Activated T-helper 1 cell treated with anti-CD3 and anti-CD28 coated beads, Interleukin-12 subunit alpha, Interleukin-12 subunit beta, Interleukin-2, Interleukin-4 antibody, amounts not matched to agents 30 ng/mL and 10 ng/mL and 1 ng/mL, durations not matched to agents 14 hours and 24 hours and 36 hours (primary cell): ENCODE measurements at regions not wholly inside any gene's neighbourhood (a gene's known extent, or its start where the extent isn't known, plus 50 kb on each side); places are given as distances from the start of the nearest gene placed in this dataset.

Experiments used
- DNase-seq: peaks from one replicate; pipeline ENCODE4 v3.0.0; 2021; ENCODE audit warnings: low spot score
- H3K27ac Mint-ChIP-seq: one replicate; pipeline ENCODE4 v1.8.0; 2021; ENCODE audit warnings: mild to moderate bottlenecking, mixed read lengths
- H3K27me3 Mint-ChIP-seq: one replicate; pipeline ENCODE4 v1.8.0; 2022; ENCODE audit warnings: mild to moderate bottlenecking, moderate library complexity, mixed read lengths; ENCODE audit not compliant: insufficient read depth
- H3K36me3 Mint-ChIP-seq: one replicate; pipeline ENCODE4 v1.8.0; 2021; ENCODE audit warnings: low read depth, mixed read lengths
- H3K4me1 Mint-ChIP-seq: one replicate; pipeline ENCODE4 v1.8.0; 2021; ENCODE audit warnings: low read depth, mixed read lengths
- H3K4me3 Mint-ChIP-seq: one replicate; pipeline ENCODE4 v1.8.0; 2021; ENCODE audit warnings: mild to moderate bottlenecking, moderate library complexity, mixed read lengths
- H3K9me3 Mint-ChIP-seq: one replicate; pipeline ENCODE4 v1.8.0; 2021; ENCODE audit warnings: mixed read lengths
- intact Hi-C: fragments of 100-400 bp; cut with micrococcal nuclease; formaldehyde crosslinking; loops from one replicate; pipeline ENCODE4 v1.15.1; 2024

GRCh38 chr3:168295027-168295426 lies 199.3 kb upstream of the GOLIM4 start:
- Mint-ChIP-seq H3K4me1 (no peaks in the 10 kb centered on the region), H3K4me3 (no peak overlapping the region), H3K27me3 (peaks cover 2% of the 10 kb centered on the region), H3K9me3 (no peaks in the 10 kb centered on the region), H3K27ac (no peak overlapping the region), H3K36me3 (no peaks in the 10 kb centered on the region)
- no peak for DNase-seq
- intact Hi-C loops = no loop called here

- Mint-ChIP-seq H3K27ac (no peak overlapping the region), H3K27me3 (peaks cover 2% of the 10 kb centered on the region), H3K9me3 (no peaks in the 10 kb centered on the region), H3K4me1 (no peaks in the 10 kb centered on the region), H3K4me3 (no peak overlapping the region), H3K36me3 (no peaks in the 10 kb centered on the region)
- DNase-seq = no peak
- intact Hi-C loops = no loop called here
Measured at GRCh38 chr3:168292296-168292695, 196.6 kb upstream of the GOLIM4 start.

- Mint-ChIP-seq H3K27me3 (peaks cover 2% of the 10 kb centered on the region), H3K27ac (no peak overlapping the region), H3K4me3 (no peak overlapping the region), H3K4me1 (no peaks in the 10 kb centered on the region), H3K36me3 (no peaks in the 10 kb centered on the region), H3K9me3 (no peaks in the 10 kb centered on the region)
- intact Hi-C loops = no loop called here
- DNase-seq = no peak
Measured at GRCh38 chr3:168289471-168290008, 193.8 kb upstream of the GOLIM4 start.

GRCh38 chr3:168288511-168289401 lies 193.0 kb upstream of the GOLIM4 start:
- no peak overlapping the region for H3K27ac Mint-ChIP-seq
- H3K4me1 Mint-ChIP-seq = no peaks in the 10 kb centered on the region
- H3K27me3 Mint-ChIP-seq = peaks cover 2% of the 10 kb centered on the region
- intact Hi-C loops = no loop called here
- no peak for DNase-seq
- no peaks in the 10 kb centered on the region for H3K36me3 Mint-ChIP-seq
- no peaks in the 10 kb centered on the region for H3K9me3 Mint-ChIP-seq
- H3K4me3 Mint-ChIP-seq = no peak overlapping the region

GRCh38 chr3:168285506-168285905 lies 189.8 kb upstream of the GOLIM4 start:
- Mint-ChIP-seq H3K4me1 (no peaks in the 10 kb centered on the region), H3K4me3 (no peak overlapping the region), H3K27me3 (no peaks in the 10 kb centered on the region), H3K9me3 (no peaks in the 10 kb centered on the region), H3K27ac (no peak overlapping the region), H3K36me3 (no peaks in the 10 kb centered on the region)
- no peak for DNase-seq
- intact Hi-C loops = no loop called here

- Mint-ChIP-seq H3K9me3 (no peaks in the 10 kb centered on the region), H3K36me3 (no peaks in the 10 kb centered on the region), H3K27me3 (no peaks in the 10 kb centered on the region), H3K27ac (no peak overlapping the region), H3K4me3 (no peak overlapping the region), H3K4me1 (no peaks in the 10 kb centered on the region)
- no peak for DNase-seq
- intact Hi-C loops = no loop called here
Measured at GRCh38 chr3:168284728-168285127, 189.0 kb upstream of the GOLIM4 start.

GRCh38 chr3:168275662-168276061 lies 179.9 kb upstream of the GOLIM4 start:
- Mint-ChIP-seq H3K4me1 (no peaks in the 10 kb centered on the region), H3K27me3 (peaks cover 3% of the 10 kb centered on the region), H3K4me3 (no peak overlapping the region), H3K36me3 (no peaks in the 10 kb centered on the region), H3K27ac (no peak overlapping the region), H3K9me3 (no peaks in the 10 kb centered on the region)
- intact Hi-C loops = no loop called here
- DNase-seq = no peak

- intact Hi-C loops = no loop called here
- no peaks in the 10 kb centered on the region for H3K4me1 Mint-ChIP-seq
- H3K27me3 Mint-ChIP-seq = peaks cover 3% of the 10 kb centered on the region
- no peaks in the 10 kb centered on the region for H3K9me3 Mint-ChIP-seq
- H3K27ac Mint-ChIP-seq = no peak overlapping the region
- no peaks in the 10 kb centered on the region for H3K36me3 Mint-ChIP-seq
- DNase-seq = no peak
- no peak overlapping the region for H3K4me3 Mint-ChIP-seq
Measured at GRCh38 chr3:168273917-168274316, 178.2 kb upstream of the GOLIM4 start.

- Mint-ChIP-seq H3K27me3 (peaks cover 3% of the 10 kb centered on the region), H3K4me1 (no peaks in the 10 kb centered on the region), H3K27ac (no peak overlapping the region), H3K4me3 (no peak overlapping the region), H3K36me3 (no peaks in the 10 kb centered on the region), H3K9me3 (no peaks in the 10 kb centered on the region)
- DNase-seq = no peak
- intact Hi-C loops = no loop called here
Measured at GRCh38 chr3:168273036-168273435, 177.3 kb upstream of the GOLIM4 start.

GRCh38 chr3:168272343-168272985 lies 176.7 kb upstream of the GOLIM4 start:
- H3K4me3 Mint-ChIP-seq = no peak overlapping the region
- no peaks in the 10 kb centered on the region for H3K4me1 Mint-ChIP-seq
- intact Hi-C loops = no loop called here
- no peak overlapping the region for H3K27ac Mint-ChIP-seq
- H3K36me3 Mint-ChIP-seq = no peaks in the 10 kb centered on the region
- no peak for DNase-seq
- H3K27me3 Mint-ChIP-seq = peaks cover 3% of the 10 kb centered on the region
- no peaks in the 10 kb centered on the region for H3K9me3 Mint-ChIP-seq

- H3K4me1 Mint-ChIP-seq = no peaks in the 10 kb centered on the region
- peaks cover 3% of the 10 kb centered on the region for H3K27me3 Mint-ChIP-seq
- no peak overlapping the region for H3K4me3 Mint-ChIP-seq
- no peak overlapping the region for H3K27ac Mint-ChIP-seq
- no peaks in the 10 kb centered on the region for H3K36me3 Mint-ChIP-seq
- intact Hi-C loops = no loop called here
- DNase-seq = no peak
- H3K9me3 Mint-ChIP-seq = no peaks in the 10 kb centered on the region
Measured at GRCh38 chr3:168271932-168272331, 176.2 kb upstream of the GOLIM4 start.

- no peak for DNase-seq
- Mint-ChIP-seq H3K27ac (no peak overlapping the region), H3K27me3 (no peaks in the 10 kb centered on the region), H3K4me3 (no peak overlapping the region), H3K36me3 (no peaks in the 10 kb centered on the region), H3K9me3 (no peaks in the 10 kb centered on the region), H3K4me1 (no peaks in the 10 kb centered on the region)
- intact Hi-C loops = no loop called here
Measured at GRCh38 chr3:168269001-168269400, 173.3 kb upstream of the GOLIM4 start.

- Mint-ChIP-seq H3K4me3 (no peak overlapping the region), H3K27ac (no peak overlapping the region), H3K27me3 (no peaks in the 10 kb centered on the region), H3K4me1 (no peaks in the 10 kb centered on the region), H3K36me3 (no peaks in the 10 kb centered on the region), H3K9me3 (no peaks in the 10 kb centered on the region)
- DNase-seq = no peak
- intact Hi-C loops = no loop called here
Measured at GRCh38 chr3:168267179-168267578, 171.5 kb upstream of the GOLIM4 start.
